ENCODE measurements at regions not wholly inside any gene's neighbourhood (a gene's known extent, or its start where the extent isn't known, plus 50 kb on each side); places are given as distances from the start of the nearest gene placed in this dataset.

GRCh38 chr5:87770601-87771121 lies 357.9 kb upstream of the CCNH start:
- ChIA-PET POLR2A (interaction anchor here (0.7 kb wide), 1 partner anchor 115 kb away, joined by 3 read pairs; no protein-coding TSS in a partner anchor), CTCF (no interaction called here)

DNA sequence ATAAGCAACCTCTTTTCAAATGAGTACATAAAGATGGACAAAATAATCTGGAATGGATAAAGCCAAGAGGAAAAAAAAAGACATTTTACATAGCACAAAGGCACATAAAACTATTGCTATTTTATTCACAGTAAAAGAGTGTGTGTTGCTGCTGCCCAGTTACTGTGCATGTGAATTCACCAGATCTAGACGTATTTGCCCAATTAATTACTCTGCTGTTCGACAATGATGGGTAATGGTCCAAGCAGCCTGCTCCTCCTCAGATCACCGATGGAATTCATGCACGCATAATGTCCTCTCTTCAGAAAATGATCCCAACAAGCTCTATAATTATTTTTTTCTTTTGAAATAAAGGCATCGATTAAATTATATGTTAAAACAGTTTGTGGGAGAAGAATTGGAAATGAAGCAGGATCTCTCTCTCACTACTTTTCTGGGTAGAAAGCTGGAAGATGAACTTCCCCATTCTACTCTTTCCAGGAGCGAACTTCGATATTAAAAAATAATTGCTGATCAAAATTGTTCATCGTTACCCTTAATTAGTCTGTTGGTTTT lies 357.4 kb upstream of the CCNH start:
- no peak for DNase-seq
- Histone ChIP-seq H3K4me3 (ENCODE audit: low read depth, low read length) (no peak overlapping the region), H3K27me3 (replicated peaks; ENCODE audit: control insufficient read depth, insufficient read depth, low read length) (no peaks in the 10 kb centered on the region), H3K4me1 (no peaks in the 10 kb centered on the region), H3K9me3 (no peaks in the 10 kb centered on the region), H3K36me3 (ENCODE audit: control insufficient read depth, insufficient read depth, low read length) (no peaks in the 10 kb centered on the region)
- Mint-ChIP-seq H3K27ac (ENCODE audit: unreplicated experiment) (no peak overlapping the region), H3K36me3 (ENCODE audit: insufficient read depth, unreplicated experiment) (no peaks in the 10 kb centered on the region), H3K4me3 (ENCODE audit: unreplicated experiment) (no peak overlapping the region), H3K9me3 (ENCODE audit: unreplicated experiment) (no peaks in the 10 kb centered on the region), H3K4me1 (ENCODE audit: low read depth, unreplicated experiment) (no peaks in the 10 kb centered on the region), H3K27me3 (ENCODE audit: insufficient read depth, unreplicated experiment) (peaks cover 14% of the 10 kb centered on the region)
- ChIA-PET POLR2A (interaction anchor here (0.7 kb wide), 1 partner anchor 114 kb away, joined by 3 read pairs; no protein-coding TSS in a partner anchor), CTCF (no interaction called here)
- intact Hi-C loops (cut with micrococcal nuclease; ENCODE audit: unreplicated experiment): no loop called here
- TF ChIP-seq CTCF (IDR thresholded peaks at IDR 0.05; ENCODE audit: insufficient read depth in 1 of 2, low read depth in 1 of 2, low read length in 1 of 2, severe bottlenecking in 1 of 2, unreplicated experiment in 1 of 2): no peak
- BruUV-seq (replicated peaks): no TSS peak

More at GRCh38 chr5:87770601-87771121, 357.9 kb upstream of the CCNH start:
- Mint-ChIP-seq H3K27me3 (ENCODE audit: insufficient read depth, unreplicated experiment) (peaks cover 14% of the 10 kb centered on the region), H3K27ac (ENCODE audit: unreplicated experiment) (no peak overlapping the region), H3K36me3 (ENCODE audit: insufficient read depth, unreplicated experiment) (no peaks in the 10 kb centered on the region), H3K9me3 (ENCODE audit: unreplicated experiment) (no peaks in the 10 kb centered on the region), H3K4me3 (ENCODE audit: unreplicated experiment) (no peak overlapping the region), H3K4me1 (ENCODE audit: low read depth, unreplicated experiment) (no peaks in the 10 kb centered on the region)
- Histone ChIP-seq H3K27me3 (replicated peaks; ENCODE audit: control insufficient read depth, insufficient read depth, low read length) (no peaks in the 10 kb centered on the region), H3K4me1 (no peaks in the 10 kb centered on the region), H3K36me3 (ENCODE audit: control insufficient read depth, insufficient read depth, low read length) (no peaks in the 10 kb centered on the region), H3K4me3 (ENCODE audit: low read depth, low read length) (no peak overlapping the region), H3K9me3 (no peaks in the 10 kb centered on the region)
- intact Hi-C loops (cut with micrococcal nuclease; ENCODE audit: unreplicated experiment): no loop called here
- no peak for TF ChIP-seq CTCF (IDR thresholded peaks at IDR 0.05; ENCODE audit: insufficient read depth in 1 of 2, low read depth in 1 of 2, low read length in 1 of 2, severe bottlenecking in 1 of 2, unreplicated experiment in 1 of 2)
- no peak for DNase-seq
- no TSS peak for BruUV-seq (replicated peaks)

DNA sequence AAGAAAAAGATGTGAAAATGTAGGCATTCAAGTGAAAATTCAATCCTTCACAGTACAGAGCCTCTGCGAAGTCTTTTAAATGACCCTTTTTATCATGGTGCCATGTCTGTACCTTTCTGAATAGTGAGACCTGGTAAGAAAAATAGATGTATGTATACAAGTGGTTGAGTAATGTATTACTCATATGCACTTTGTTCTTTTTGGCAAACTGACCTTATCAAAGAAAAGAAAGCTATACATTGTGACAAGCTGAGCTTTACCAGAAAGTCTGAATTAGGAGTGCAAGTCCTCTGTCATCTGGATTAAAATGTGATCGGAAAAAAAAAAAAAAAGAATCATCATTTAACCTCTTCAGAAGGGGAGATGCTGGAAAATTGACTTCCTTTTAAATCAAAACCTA lies 356.4 kb upstream of the CCNH start:
- POLR2A ChIA-PET: no interaction called here
- CTCF ChIA-PET: no interaction called here
- Histone ChIP-seq H3K36me3 (ENCODE audit: control insufficient read depth, insufficient read depth, low read length) (no peaks in the 10 kb centered on the region), H3K27me3 (replicated peaks; ENCODE audit: control insufficient read depth, insufficient read depth, low read length) (no peaks in the 10 kb centered on the region), H3K4me3 (ENCODE audit: low read depth, low read length) (no peak overlapping the region), H3K9me3 (no peaks in the 10 kb centered on the region), H3K4me1 (no peaks in the 10 kb centered on the region)
- Mint-ChIP-seq H3K9me3 (ENCODE audit: unreplicated experiment) (no peaks in the 10 kb centered on the region), H3K27me3 (ENCODE audit: insufficient read depth, unreplicated experiment) (peaks cover 10% of the 10 kb centered on the region), H3K4me3 (ENCODE audit: unreplicated experiment) (no peak overlapping the region), H3K27ac (ENCODE audit: unreplicated experiment) (no peak overlapping the region), H3K4me1 (ENCODE audit: low read depth, unreplicated experiment) (no peaks in the 10 kb centered on the region), H3K36me3 (ENCODE audit: insufficient read depth, unreplicated experiment) (no peaks in the 10 kb centered on the region)
- no peak for TF ChIP-seq CTCF (IDR thresholded peaks at IDR 0.05; ENCODE audit: insufficient read depth in 1 of 2, low read depth in 1 of 2, low read length in 1 of 2, severe bottlenecking in 1 of 2, unreplicated experiment in 1 of 2)
- intact Hi-C loops (cut with micrococcal nuclease; ENCODE audit: unreplicated experiment): loop anchor here (10.0 kb wide), 1 partner anchor 344 kb away; no protein-coding TSS in a partner anchor
- BruUV-seq (replicated peaks): no TSS peak
- no peak for DNase-seq
